ENCODE measurements at regions not wholly inside any gene's neighbourhood (a gene's known extent, or its start where the extent isn't known, plus 50 kb on each side); places are given as distances from the start of the nearest gene placed in this dataset.

DNA sequence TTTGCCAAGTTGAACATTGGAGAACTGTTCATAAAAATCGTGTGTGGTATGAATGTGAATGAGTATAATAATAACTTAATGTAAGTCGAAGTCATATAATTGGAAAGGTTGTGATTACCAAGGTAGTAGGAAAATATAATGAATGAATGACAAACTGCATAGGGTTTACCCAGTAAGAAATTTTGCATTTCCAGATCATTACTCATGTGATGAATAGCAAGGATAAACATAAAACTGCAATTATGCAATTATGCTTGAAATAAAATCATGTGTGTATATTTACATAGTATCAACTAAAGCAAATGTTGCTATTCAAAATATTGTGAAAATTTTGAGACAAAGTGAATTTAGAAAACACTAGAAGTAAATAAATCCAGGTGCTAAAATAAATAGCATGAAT, 1108.7 kb upstream of the TMEFF2 start:
- H3K4me1 ChIP-seq (ENCODE audit: control insufficient read depth, insufficient read depth, low read length): no peaks in the 10 kb centered on the region
- no peaks in the 10 kb centered on the region for H3K36me3 ChIP-seq (ENCODE audit: control insufficient read depth in 2 of 2, insufficient read depth in 2 of 2, low read length in 2 of 2)
- no peaks in the 10 kb centered on the region for H3K27me3 ChIP-seq (ENCODE audit: control insufficient read depth in 1 of 2, insufficient read depth in 2 of 2, low read length in 2 of 2)
- H3K27ac ChIP-seq (ENCODE audit: low read length): no peak overlapping the region
- no peak overlapping the region for H3K9ac ChIP-seq (ENCODE audit: low read length in 2 of 2)
- H3K4me3 ChIP-seq (ENCODE audit: low read length in 2 of 2): no peak overlapping the region
- no peaks in the 10 kb centered on the region for H3K9me3 ChIP-seq (ENCODE audit: control insufficient read depth in 2 of 2, low read length in 2 of 2)

DNA sequence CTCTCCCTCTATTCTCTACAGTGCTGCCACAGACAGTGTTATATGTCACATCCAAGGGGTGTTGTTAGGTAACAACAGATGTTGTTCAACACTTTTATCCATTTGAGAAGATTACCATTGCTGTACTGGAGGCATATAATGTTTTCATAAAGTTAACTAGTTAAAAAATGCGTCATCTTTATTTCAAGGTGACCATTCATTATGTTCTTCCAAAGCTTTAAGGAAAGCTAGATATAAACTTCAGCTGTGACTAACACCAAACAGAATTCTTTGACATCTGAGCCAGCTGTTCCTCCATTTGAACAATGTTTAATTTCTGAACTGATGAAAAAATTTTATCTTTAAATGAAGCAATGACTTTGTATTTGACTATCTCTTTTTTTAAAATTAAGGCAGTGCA, 1099.6 kb upstream of the TMEFF2 start:
- no peaks in the 10 kb centered on the region for H3K4me1 ChIP-seq (ENCODE audit: control insufficient read depth, insufficient read depth, low read length)

DNA sequence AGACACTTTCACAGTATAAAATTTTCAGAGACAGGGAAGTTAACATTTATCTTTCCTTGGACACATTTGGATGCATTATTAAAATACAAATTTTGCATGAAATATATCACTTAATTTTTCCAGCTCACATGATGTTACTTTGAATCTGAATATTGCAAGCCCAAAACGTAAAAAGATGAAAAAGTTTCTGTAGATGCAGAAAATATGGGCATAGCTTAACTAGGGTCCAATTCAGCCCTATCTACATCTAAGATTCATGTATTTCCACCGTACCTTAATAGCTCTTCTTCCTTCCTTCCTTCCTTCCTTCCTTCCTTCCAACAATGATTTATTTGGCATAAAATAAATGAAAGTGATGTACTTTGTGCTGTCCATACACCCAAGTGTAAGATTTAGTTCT, 1084.6 kb upstream of the TMEFF2 start:
- Histone ChIP-seq H3K9me3 (ENCODE audit: control insufficient read depth in 2 of 2, low read length in 2 of 2) (no peaks in the 10 kb centered on the region), H3K27me3 (ENCODE audit: control insufficient read depth in 1 of 2, insufficient read depth in 2 of 2, low read length in 2 of 2) (no peaks in the 10 kb centered on the region), H3K27ac (ENCODE audit: low read length) (no peak overlapping the region), H3K4me3 (ENCODE audit: low read length in 2 of 2) (no peak overlapping the region), H3K36me3 (ENCODE audit: control insufficient read depth in 2 of 2, insufficient read depth in 2 of 2, low read length in 2 of 2) (no peaks in the 10 kb centered on the region), H3K9ac (ENCODE audit: low read length in 2 of 2) (no peak overlapping the region), H3K4me1 (ENCODE audit: control insufficient read depth, insufficient read depth, low read length) (no peaks in the 10 kb centered on the region)

More for the DNA sequence above, 1099.6 kb upstream of the TMEFF2 start:
- H3K36me3 ChIP-seq (ENCODE audit: control insufficient read depth in 2 of 2, insufficient read depth in 2 of 2, low read length in 2 of 2): no peaks in the 10 kb centered on the region
- no peaks in the 10 kb centered on the region for H3K27me3 ChIP-seq (ENCODE audit: control insufficient read depth in 1 of 2, insufficient read depth in 2 of 2, low read length in 2 of 2)
- H3K27ac ChIP-seq (ENCODE audit: low read length): no peak overlapping the region
- no peaks in the 10 kb centered on the region for H3K9me3 ChIP-seq (ENCODE audit: control insufficient read depth in 2 of 2, low read length in 2 of 2)
- H3K4me3 ChIP-seq (ENCODE audit: low read length in 2 of 2): no peak overlapping the region
- H3K9ac ChIP-seq (ENCODE audit: low read length in 2 of 2): no peak overlapping the region

DNA sequence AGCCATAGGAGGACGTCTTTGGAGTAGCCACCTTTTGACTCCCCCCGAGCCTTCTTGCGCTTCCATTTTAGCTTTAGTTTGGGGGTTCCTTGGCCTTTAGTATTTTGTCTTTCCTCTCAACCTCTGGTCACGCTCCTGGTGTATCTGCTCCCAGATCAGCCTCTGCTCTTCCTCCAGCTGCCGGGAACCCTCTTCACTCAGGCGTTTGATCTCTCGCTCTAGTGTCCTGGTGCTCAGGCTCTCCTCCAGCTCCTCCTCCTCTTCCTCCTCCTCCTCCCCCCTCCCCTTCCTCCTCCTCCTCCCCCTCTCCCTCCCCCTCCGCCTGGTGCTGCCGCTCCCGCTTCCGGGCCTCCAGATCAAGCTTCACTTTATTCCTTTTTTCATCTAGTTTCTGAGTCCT, 1082.3 kb upstream of the TMEFF2 start:
- Histone ChIP-seq H3K27ac (ENCODE audit: low read length) (no peak overlapping the region), H3K4me3 (ENCODE audit: low read length in 2 of 2) (no peak overlapping the region), H3K4me1 (ENCODE audit: control insufficient read depth, insufficient read depth, low read length) (no peaks in the 10 kb centered on the region), H3K9me3 (ENCODE audit: control insufficient read depth in 2 of 2, low read length in 2 of 2) (no peaks in the 10 kb centered on the region), H3K27me3 (ENCODE audit: control insufficient read depth in 1 of 2, insufficient read depth in 2 of 2, low read length in 2 of 2) (no peaks in the 10 kb centered on the region), H3K36me3 (ENCODE audit: control insufficient read depth in 2 of 2, insufficient read depth in 2 of 2, low read length in 2 of 2) (no peaks in the 10 kb centered on the region), H3K9ac (ENCODE audit: low read length in 2 of 2) (no peak overlapping the region)

DNA sequence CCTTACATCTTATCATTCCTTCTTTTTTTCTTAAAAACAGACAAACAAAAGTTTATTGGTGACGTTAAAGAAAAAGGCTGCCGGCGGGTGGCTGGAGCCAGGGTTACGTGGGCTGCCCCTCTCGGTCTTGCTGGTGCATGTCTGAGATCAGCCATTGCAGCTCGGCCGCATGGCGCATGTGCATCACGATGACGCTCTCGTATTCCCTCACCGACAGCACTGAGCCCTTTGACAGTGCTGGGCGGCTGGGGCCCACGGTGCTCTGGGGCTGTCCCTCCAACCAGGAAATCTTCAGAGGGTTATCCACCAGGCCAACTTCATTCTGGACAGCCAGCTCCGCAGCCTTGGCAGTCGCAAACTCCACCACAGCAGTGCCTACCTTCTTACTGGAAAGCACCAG, 1081.8 kb upstream of the TMEFF2 start:
- no peaks in the 10 kb centered on the region for H3K9me3 ChIP-seq (ENCODE audit: control insufficient read depth in 2 of 2, low read length in 2 of 2)
- H3K4me3 ChIP-seq (ENCODE audit: low read length in 2 of 2): no peak overlapping the region
- no peak overlapping the region for H3K27ac ChIP-seq (ENCODE audit: low read length)
- no peaks in the 10 kb centered on the region for H3K36me3 ChIP-seq (ENCODE audit: control insufficient read depth in 2 of 2, insufficient read depth in 2 of 2, low read length in 2 of 2)
- H3K9ac ChIP-seq (ENCODE audit: low read length in 2 of 2): no peak overlapping the region
- no peaks in the 10 kb centered on the region for H3K4me1 ChIP-seq (ENCODE audit: control insufficient read depth, insufficient read depth, low read length)
- no peaks in the 10 kb centered on the region for H3K27me3 ChIP-seq (ENCODE audit: control insufficient read depth in 1 of 2, insufficient read depth in 2 of 2, low read length in 2 of 2)

DNA sequence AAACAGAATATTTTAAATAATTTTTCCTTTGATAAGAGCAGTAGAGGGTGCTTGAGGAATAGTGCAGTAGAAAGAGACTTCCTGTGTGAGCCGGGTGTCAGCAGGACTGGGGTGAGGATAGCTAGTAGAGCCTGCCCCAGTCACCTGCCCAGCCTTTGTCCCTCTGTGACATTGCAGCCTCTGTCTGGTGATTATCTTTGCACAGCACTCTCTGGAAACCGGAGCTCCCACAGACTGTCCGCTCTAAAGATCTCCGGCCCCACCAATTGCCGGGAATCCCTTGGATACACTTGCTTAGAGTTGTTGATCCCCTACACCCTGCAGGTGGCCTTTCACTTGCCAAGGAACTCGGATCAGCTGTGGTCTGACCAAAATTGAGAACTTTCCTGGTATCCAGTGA, 1081.3 kb upstream of the TMEFF2 start:
- no peaks in the 10 kb centered on the region for H3K9me3 ChIP-seq (ENCODE audit: control insufficient read depth in 2 of 2, low read length in 2 of 2)
- H3K27ac ChIP-seq (ENCODE audit: low read length): no peak overlapping the region
- no peaks in the 10 kb centered on the region for H3K4me1 ChIP-seq (ENCODE audit: control insufficient read depth, insufficient read depth, low read length)
- H3K36me3 ChIP-seq (ENCODE audit: control insufficient read depth in 2 of 2, insufficient read depth in 2 of 2, low read length in 2 of 2): no peaks in the 10 kb centered on the region
- H3K4me3 ChIP-seq (ENCODE audit: low read length in 2 of 2): no peak overlapping the region
- H3K9ac ChIP-seq (ENCODE audit: low read length in 2 of 2): no peak overlapping the region
- H3K27me3 ChIP-seq (ENCODE audit: control insufficient read depth in 1 of 2, insufficient read depth in 2 of 2, low read length in 2 of 2): no peaks in the 10 kb centered on the region

DNA sequence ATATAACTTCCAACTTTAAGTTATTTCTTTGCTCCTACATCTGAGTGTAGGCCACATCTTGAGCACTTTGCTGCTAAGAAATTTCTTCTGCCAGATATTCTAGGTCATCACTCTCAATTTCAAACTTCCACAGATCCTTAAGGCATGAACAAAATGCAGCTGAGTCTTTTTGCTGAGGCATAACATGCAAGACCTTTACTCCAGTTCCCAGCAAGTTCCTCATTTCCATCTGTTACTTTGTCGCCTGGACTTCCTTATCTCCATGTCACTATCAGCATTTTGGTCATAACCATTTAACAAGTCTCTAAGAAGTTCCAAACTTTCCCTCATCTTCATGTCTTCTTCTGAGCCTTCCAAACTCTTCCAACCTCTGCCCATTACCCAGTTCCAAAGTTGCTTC, 1077.3 kb upstream of the TMEFF2 start:
- H3K4me1 ChIP-seq (ENCODE audit: control insufficient read depth, insufficient read depth, low read length): no peaks in the 10 kb centered on the region
- H3K4me3 ChIP-seq (ENCODE audit: low read length in 2 of 2): no peak overlapping the region
- no peaks in the 10 kb centered on the region for H3K27me3 ChIP-seq (ENCODE audit: control insufficient read depth in 1 of 2, insufficient read depth in 2 of 2, low read length in 2 of 2)
- no peaks in the 10 kb centered on the region for H3K36me3 ChIP-seq (ENCODE audit: control insufficient read depth in 2 of 2, insufficient read depth in 2 of 2, low read length in 2 of 2)
- no peak overlapping the region for H3K27ac ChIP-seq (ENCODE audit: low read length)
- H3K9ac ChIP-seq (ENCODE audit: low read length in 2 of 2): no peak overlapping the region
- no peaks in the 10 kb centered on the region for H3K9me3 ChIP-seq (ENCODE audit: control insufficient read depth in 2 of 2, low read length in 2 of 2)

DNA sequence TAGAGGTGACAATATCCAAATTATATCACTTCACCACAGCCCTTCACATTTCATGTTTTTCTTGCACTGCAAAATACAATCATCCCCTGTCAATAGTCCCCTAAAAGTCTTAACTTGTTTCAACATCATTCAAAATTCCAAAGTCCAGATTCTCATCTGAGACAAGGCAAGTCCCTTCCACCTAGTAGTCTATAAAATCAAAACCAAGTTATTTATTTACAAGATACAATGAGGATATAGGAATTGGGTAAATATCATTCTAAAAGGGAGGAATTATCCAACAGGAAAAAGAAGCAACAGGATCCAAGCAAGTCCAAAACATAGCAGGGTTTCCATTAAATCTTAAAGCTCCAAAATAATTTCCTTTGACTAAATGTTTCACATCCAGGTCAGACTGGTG, 1076.1 kb upstream of the TMEFF2 start:
- Histone ChIP-seq H3K27ac (ENCODE audit: low read length) (no peak overlapping the region), H3K9me3 (ENCODE audit: control insufficient read depth in 2 of 2, low read length in 2 of 2) (no peaks in the 10 kb centered on the region), H3K4me1 (ENCODE audit: control insufficient read depth, insufficient read depth, low read length) (no peaks in the 10 kb centered on the region), H3K4me3 (ENCODE audit: low read length in 2 of 2) (no peak overlapping the region), H3K36me3 (ENCODE audit: control insufficient read depth in 2 of 2, insufficient read depth in 2 of 2, low read length in 2 of 2) (no peaks in the 10 kb centered on the region), H3K9ac (ENCODE audit: low read length in 2 of 2) (no peak overlapping the region), H3K27me3 (ENCODE audit: control insufficient read depth in 1 of 2, insufficient read depth in 2 of 2, low read length in 2 of 2) (no peaks in the 10 kb centered on the region)

DNA sequence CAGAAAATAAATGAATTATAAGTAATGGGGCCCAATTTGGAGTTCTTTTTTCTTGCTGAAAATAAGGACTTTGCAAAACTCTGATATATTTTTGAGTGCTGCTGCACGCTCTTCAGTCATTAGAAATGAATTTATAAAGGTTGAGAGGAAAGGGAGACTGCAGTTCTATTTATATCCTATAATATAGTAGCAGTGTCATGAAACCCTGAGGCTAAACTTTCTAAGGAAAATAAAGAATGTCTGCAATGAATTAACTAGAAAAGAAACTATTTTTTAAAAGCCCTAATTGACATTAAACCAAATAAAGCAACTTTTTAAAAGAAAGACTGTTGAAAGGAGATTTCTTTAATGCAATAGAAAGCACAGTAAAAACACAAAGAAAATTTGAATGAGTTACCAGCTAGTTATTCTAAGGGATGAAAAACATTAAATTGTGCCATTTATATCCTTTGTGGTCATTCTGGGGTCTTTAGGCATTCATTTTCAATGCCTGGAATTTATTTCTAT, 1072.8 kb upstream of the TMEFF2 start:
- Histone ChIP-seq H3K4me1 (ENCODE audit: control insufficient read depth, insufficient read depth, low read length) (no peaks in the 10 kb centered on the region), H3K9me3 (ENCODE audit: control insufficient read depth in 2 of 2, low read length in 2 of 2) (no peaks in the 10 kb centered on the region), H3K9ac (ENCODE audit: low read length in 2 of 2) (no peak overlapping the region), H3K27ac (ENCODE audit: low read length) (no peak overlapping the region), H3K27me3 (ENCODE audit: control insufficient read depth in 1 of 2, insufficient read depth in 2 of 2, low read length in 2 of 2) (no peaks in the 10 kb centered on the region), H3K4me3 (ENCODE audit: low read length in 2 of 2) (no peak overlapping the region), H3K36me3 (ENCODE audit: control insufficient read depth in 2 of 2, insufficient read depth in 2 of 2, low read length in 2 of 2) (no peaks in the 10 kb centered on the region)

DNA sequence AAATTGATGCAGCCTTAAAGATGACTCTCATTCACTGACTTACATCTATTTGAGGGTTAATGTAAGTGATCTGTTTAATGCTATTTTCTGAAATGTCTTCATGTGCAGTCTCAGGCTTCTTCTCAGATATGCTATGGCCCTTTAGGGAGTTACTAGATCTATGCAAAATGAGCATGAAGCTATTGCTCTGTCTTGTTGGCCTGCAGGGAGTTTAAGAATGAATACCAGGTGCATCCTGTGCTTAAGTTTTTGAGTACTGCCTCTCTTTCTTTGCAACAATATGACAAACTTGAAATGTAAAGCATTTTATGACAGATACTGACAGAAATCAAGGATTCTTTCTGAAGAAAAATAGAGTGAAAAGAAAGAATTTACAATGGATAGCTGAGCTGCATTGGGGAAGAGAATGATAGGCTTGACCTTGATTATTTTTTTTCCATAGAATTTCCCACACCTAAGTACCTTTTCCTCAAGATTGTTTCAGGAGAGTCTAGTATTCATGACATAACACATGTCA, 1058.3 kb upstream of the TMEFF2 start:
- H3K27ac ChIP-seq (ENCODE audit: low read length): no peak overlapping the region
- no peaks in the 10 kb centered on the region for H3K27me3 ChIP-seq (ENCODE audit: control insufficient read depth in 1 of 2, insufficient read depth in 2 of 2, low read length in 2 of 2)
- H3K4me1 ChIP-seq (ENCODE audit: control insufficient read depth, insufficient read depth, low read length): no peaks in the 10 kb centered on the region
- no peak overlapping the region for H3K9ac ChIP-seq (ENCODE audit: low read length in 2 of 2)
- H3K9me3 ChIP-seq (ENCODE audit: control insufficient read depth in 2 of 2, low read length in 2 of 2): no peaks in the 10 kb centered on the region
- H3K36me3 ChIP-seq (ENCODE audit: control insufficient read depth in 2 of 2, insufficient read depth in 2 of 2, low read length in 2 of 2): no peaks in the 10 kb centered on the region
- no peak overlapping the region for H3K4me3 ChIP-seq (ENCODE audit: low read length in 2 of 2)

DNA sequence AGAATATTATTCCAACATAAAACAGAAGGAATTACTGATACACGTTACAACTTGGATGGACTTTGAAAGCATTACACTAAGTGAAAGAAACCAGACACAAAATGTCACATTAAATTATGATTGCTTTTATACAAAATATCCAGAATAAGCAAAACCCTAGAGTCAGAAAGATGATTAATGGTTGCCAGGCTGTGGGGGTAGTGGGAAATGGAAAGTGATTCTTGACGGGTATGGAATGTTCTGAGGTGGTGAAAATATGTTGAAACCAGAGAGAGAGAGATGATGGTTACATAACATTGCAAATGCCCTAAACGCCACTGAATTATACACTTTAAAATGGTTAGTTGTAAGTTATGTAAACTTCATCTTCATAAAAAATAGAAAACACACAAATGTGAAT, 1057.2 kb upstream of the TMEFF2 start:
- Histone ChIP-seq H3K4me3 (ENCODE audit: low read length in 2 of 2) (no peak overlapping the region), H3K9ac (ENCODE audit: low read length in 2 of 2) (no peak overlapping the region), H3K36me3 (ENCODE audit: control insufficient read depth in 2 of 2, insufficient read depth in 2 of 2, low read length in 2 of 2) (no peaks in the 10 kb centered on the region), H3K9me3 (ENCODE audit: control insufficient read depth in 2 of 2, low read length in 2 of 2) (no peaks in the 10 kb centered on the region), H3K27ac (ENCODE audit: low read length) (no peak overlapping the region), H3K27me3 (ENCODE audit: control insufficient read depth in 1 of 2, insufficient read depth in 2 of 2, low read length in 2 of 2) (no peaks in the 10 kb centered on the region), H3K4me1 (ENCODE audit: control insufficient read depth, insufficient read depth, low read length) (no peaks in the 10 kb centered on the region)

Data from stomach smooth muscle (tissue), 2 donors.